ENCODE measurements at regions not wholly inside any gene's neighbourhood (a gene's known extent, or its start where the extent isn't known, plus 50 kb on each side); places are given as distances from the start of the nearest gene placed in this dataset.

DNA sequence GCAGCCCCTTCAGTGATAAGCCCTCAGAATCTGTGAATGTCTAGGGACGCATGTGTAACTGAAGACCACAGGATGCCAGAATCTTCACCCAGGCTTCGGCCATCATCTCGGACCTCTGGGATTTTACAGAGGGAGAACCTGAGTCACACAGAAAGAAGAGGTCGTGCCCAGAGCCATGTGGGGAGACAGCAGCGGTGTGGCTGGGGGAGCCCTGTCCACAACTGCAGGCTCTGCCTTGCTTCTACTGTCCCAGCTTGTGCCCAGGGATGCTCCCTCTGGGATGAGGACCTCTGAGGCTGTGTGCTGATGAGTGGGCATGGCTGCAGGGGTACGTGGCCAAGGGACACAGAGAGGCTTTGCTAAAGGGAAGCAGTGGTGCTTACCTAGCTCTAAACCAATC, 582.0 kb downstream of the TBC1D22A start:
- Histone ChIP-seq H4K8ac (ENCODE audit: low read depth, low read length) (no peak overlapping the region), H3K4me1 (ENCODE audit: control insufficient read depth in 2 of 2, insufficient read depth in 1 of 2, low read depth in 1 of 2, low read length in 2 of 2) (no peaks in the 10 kb centered on the region), H3K27me3 (ENCODE audit: control insufficient read depth in 3 of 3, insufficient read depth in 3 of 3, low read depth in 1 of 3, low read length in 3 of 3) (no peaks in the 10 kb centered on the region), H2AK5ac (ENCODE audit: low read depth, low read length) (no peak overlapping the region), H3K36me3 (replicated peaks in 1 of 2; ENCODE audit: control insufficient read depth in 2 of 2, insufficient read depth in 2 of 2, low read length in 2 of 2) (no peaks in the 10 kb centered on the region), H2BK5ac (ENCODE audit: low read length) (no peak overlapping the region), H3K79me1 (ENCODE audit: low read depth, low read length) (no peaks in the 10 kb centered on the region), H2AFZ (ENCODE audit: low read length) (no peak overlapping the region), H3K4me2 (ENCODE audit: insufficient read depth, low read length, poor library complexity, severe bottlenecking) (no peak overlapping the region), H3K4ac (ENCODE audit: low read length) (no peak overlapping the region), H3K14ac (ENCODE audit: low read length) (no peak overlapping the region), H3K18ac (ENCODE audit: low read length) (no peak overlapping the region), H3K4me3 (ENCODE audit: low read length in 2 of 2) (no peak overlapping the region), H2BK120ac (ENCODE audit: low read depth, low read length) (no peak overlapping the region), H2BK12ac (ENCODE audit: low read length) (no peak overlapping the region), H4K91ac (ENCODE audit: low read depth, low read length, poor library complexity) (no peak overlapping the region), H3K27ac (replicated peaks; ENCODE audit: low read length) (no peak overlapping the region), H3K9ac (ENCODE audit: low read depth, low read length, poor library complexity) (no peak overlapping the region), H3K23ac (ENCODE audit: low read depth, low read length, poor library complexity) (no peak overlapping the region), H3K9me3 (replicated peaks in 1 of 2; ENCODE audit: control insufficient read depth in 2 of 2, insufficient read depth in 1 of 2, low read depth in 1 of 2, low read length in 2 of 2) (peaks cover 0 to 44% of the 10 kb centered on the region in 2 donors), H2BK15ac (ENCODE audit: low read length) (no peak overlapping the region)
- WGBS, 2 donors (ENCODE audit: extremely low coverage in 2 of 2, insufficient read length in 2 of 2, insufficient replicate concordance in 1 of 2): no CpG with 5 or more reads among the region's 6 CpGs
- no peak for DNase-seq (ENCODE audit: low spot score)

DNA sequence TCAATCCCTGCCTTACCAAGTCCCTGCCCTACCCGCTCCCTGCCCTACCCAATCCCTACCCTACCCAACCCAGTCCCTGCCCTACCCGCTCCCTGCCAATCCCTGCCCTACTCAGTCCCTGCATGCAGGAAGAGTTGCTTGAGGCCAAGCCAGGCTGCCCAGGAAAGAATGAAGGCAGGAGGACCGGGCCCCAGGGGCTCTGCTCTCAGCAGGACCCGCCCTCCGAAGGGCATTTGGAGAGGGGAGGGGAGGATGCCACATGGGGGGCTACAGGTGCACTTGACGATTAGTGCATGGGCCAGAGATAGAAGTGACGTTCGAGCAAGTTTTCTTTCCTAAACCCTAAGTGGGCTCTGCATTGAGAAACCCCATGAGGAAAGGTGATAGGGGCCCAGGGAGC, 581.2 kb downstream of the TBC1D22A start:
- no peak overlapping the region for H3K27ac ChIP-seq (replicated peaks; ENCODE audit: low read length)
- no peaks in the 10 kb centered on the region for H3K4me1 ChIP-seq (ENCODE audit: control insufficient read depth in 2 of 2, insufficient read depth in 1 of 2, low read depth in 1 of 2, low read length in 2 of 2)
- H2AFZ ChIP-seq (ENCODE audit: low read length): no peak overlapping the region
- H4K91ac ChIP-seq (ENCODE audit: low read depth, low read length, poor library complexity): no peak overlapping the region
- no peak overlapping the region for H3K14ac ChIP-seq (ENCODE audit: low read length)
- H3K9me3 ChIP-seq (replicated peaks in 1 of 2; ENCODE audit: control insufficient read depth in 2 of 2, insufficient read depth in 1 of 2, low read depth in 1 of 2, low read length in 2 of 2): peaks cover 0 to 44% of the 10 kb centered on the region in 2 donors
- H2BK12ac ChIP-seq (ENCODE audit: low read length): no peak overlapping the region
- H3K4ac ChIP-seq (ENCODE audit: low read length): no peak overlapping the region
- no peak overlapping the region for H3K18ac ChIP-seq (ENCODE audit: low read length)
- H2AK5ac ChIP-seq (ENCODE audit: low read depth, low read length): no peak overlapping the region
- no peak overlapping the region for H2BK5ac ChIP-seq (ENCODE audit: low read length)
- no peak overlapping the region for H3K4me2 ChIP-seq (ENCODE audit: insufficient read depth, low read length, poor library complexity, severe bottlenecking)
- H3K36me3 ChIP-seq (replicated peaks in 1 of 2; ENCODE audit: control insufficient read depth in 2 of 2, insufficient read depth in 2 of 2, low read length in 2 of 2): no peaks in the 10 kb centered on the region
- whole genome bisulfite sequencing, 2 donors (ENCODE audit: extremely low coverage in 2 of 2, insufficient read length in 2 of 2, insufficient replicate concordance in 1 of 2): no CpG with 5 or more reads among the region's 8 CpGs
- no peak overlapping the region for H3K9ac ChIP-seq (ENCODE audit: low read depth, low read length, poor library complexity)
- H3K4me3 ChIP-seq (ENCODE audit: low read length in 2 of 2): peak overlapping the region in 1 of 2 donors; percentile 25
- no peak overlapping the region for H2BK15ac ChIP-seq (ENCODE audit: low read length)
- no peak overlapping the region for H3K23ac ChIP-seq (ENCODE audit: low read depth, low read length, poor library complexity)
- H4K8ac ChIP-seq (ENCODE audit: low read depth, low read length): no peak overlapping the region
- no peak for DNase-seq (ENCODE audit: low spot score)
- no peaks in the 10 kb centered on the region for H3K79me1 ChIP-seq (ENCODE audit: low read depth, low read length)
- no peaks in the 10 kb centered on the region for H3K27me3 ChIP-seq (ENCODE audit: control insufficient read depth in 3 of 3, insufficient read depth in 3 of 3, low read depth in 1 of 3, low read length in 3 of 3)
- H2BK120ac ChIP-seq (ENCODE audit: low read depth, low read length): no peak overlapping the region

DNA sequence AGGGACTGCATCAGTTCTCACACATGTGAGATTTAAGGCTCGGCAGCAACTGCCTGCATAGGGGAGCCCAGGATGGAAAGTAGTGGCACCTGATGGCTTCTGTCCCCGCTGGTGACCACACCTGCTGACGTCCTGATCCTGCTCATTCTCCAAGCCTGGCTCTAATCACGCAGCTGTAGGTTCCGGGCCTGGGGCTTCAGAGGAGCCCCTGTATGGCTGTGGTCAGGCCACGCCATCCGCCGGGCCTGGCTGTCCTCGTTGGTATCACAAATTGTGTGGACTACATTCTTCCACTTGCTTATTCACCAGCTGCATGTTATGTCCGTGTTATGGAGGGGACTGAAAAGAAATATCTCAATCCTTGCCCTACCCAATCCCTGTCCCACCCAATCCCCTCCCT, 580.0 kb downstream of the TBC1D22A start:
- H2BK15ac ChIP-seq (ENCODE audit: low read length): no peak overlapping the region
- H3K14ac ChIP-seq (ENCODE audit: low read length): no peak overlapping the region
- WGBS, 2 donors (ENCODE audit: extremely low coverage in 2 of 2, insufficient read length in 2 of 2, insufficient replicate concordance in 1 of 2): no CpG with 5 or more reads among the region's 10 CpGs
- no peaks in the 10 kb centered on the region for H3K79me1 ChIP-seq (ENCODE audit: low read depth, low read length)
- H3K27ac ChIP-seq (replicated peaks; ENCODE audit: low read length): no peak overlapping the region
- no peak overlapping the region for H2AFZ ChIP-seq (ENCODE audit: low read length)
- H3K36me3 ChIP-seq (replicated peaks in 1 of 2; ENCODE audit: control insufficient read depth in 2 of 2, insufficient read depth in 2 of 2, low read length in 2 of 2): no peaks in the 10 kb centered on the region
- no peaks in the 10 kb centered on the region for H3K27me3 ChIP-seq (ENCODE audit: control insufficient read depth in 3 of 3, insufficient read depth in 3 of 3, low read depth in 1 of 3, low read length in 3 of 3)
- no peak overlapping the region for H2BK120ac ChIP-seq (ENCODE audit: low read depth, low read length)
- H3K23ac ChIP-seq (ENCODE audit: low read depth, low read length, poor library complexity): no peak overlapping the region
- H3K4me2 ChIP-seq (ENCODE audit: insufficient read depth, low read length, poor library complexity, severe bottlenecking): no peak overlapping the region
- no peak overlapping the region for H2BK5ac ChIP-seq (ENCODE audit: low read length)
- no peak overlapping the region for H2BK12ac ChIP-seq (ENCODE audit: low read length)
- no peaks in the 10 kb centered on the region for H3K4me1 ChIP-seq (ENCODE audit: control insufficient read depth in 2 of 2, insufficient read depth in 1 of 2, low read depth in 1 of 2, low read length in 2 of 2)
- no peak overlapping the region for H3K4me3 ChIP-seq (ENCODE audit: low read length in 2 of 2)
- H3K9ac ChIP-seq (ENCODE audit: low read depth, low read length, poor library complexity): no peak overlapping the region
- no peak overlapping the region for H3K4ac ChIP-seq (ENCODE audit: low read length)
- peaks cover 0 to 44% of the 10 kb centered on the region in 2 donors for H3K9me3 ChIP-seq (replicated peaks in 1 of 2; ENCODE audit: control insufficient read depth in 2 of 2, insufficient read depth in 1 of 2, low read depth in 1 of 2, low read length in 2 of 2)
- no peak for DNase-seq (ENCODE audit: low spot score)
- H3K18ac ChIP-seq (ENCODE audit: low read length): no peak overlapping the region
- H4K8ac ChIP-seq (ENCODE audit: low read depth, low read length): no peak overlapping the region
- no peak overlapping the region for H4K91ac ChIP-seq (ENCODE audit: low read depth, low read length, poor library complexity)
- H2AK5ac ChIP-seq (ENCODE audit: low read depth, low read length): no peak overlapping the region

DNA sequence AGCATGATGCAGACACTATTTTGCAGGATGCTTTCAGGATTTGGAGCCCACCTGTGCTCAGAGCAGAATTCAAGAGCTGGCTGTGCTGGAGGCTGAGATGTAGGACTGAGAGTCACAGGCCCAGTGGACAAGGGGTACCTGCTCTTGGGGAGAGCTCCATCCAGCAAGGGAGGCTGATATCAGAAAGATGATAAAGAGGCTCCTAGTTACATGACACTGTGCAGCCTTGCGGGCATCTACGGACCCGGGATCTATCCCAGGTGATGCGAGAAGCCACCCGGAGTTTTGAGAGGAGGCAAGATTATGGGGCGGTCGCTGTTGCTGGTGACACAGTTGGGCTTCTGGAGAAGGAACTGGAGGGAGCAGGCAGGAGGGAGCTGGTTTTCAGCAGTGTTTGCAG, 579.0 kb downstream of the TBC1D22A start:
- no CpG with 5 or more reads among the region's 7 CpGs for WGBS, 2 donors (ENCODE audit: extremely low coverage in 2 of 2, insufficient read length in 2 of 2, insufficient replicate concordance in 1 of 2)
- Histone ChIP-seq H3K79me1 (ENCODE audit: low read depth, low read length) (no peaks in the 10 kb centered on the region), H3K4me3 (ENCODE audit: low read length in 2 of 2) (no peak overlapping the region), H2BK120ac (ENCODE audit: low read depth, low read length) (no peak overlapping the region), H3K14ac (ENCODE audit: low read length) (no peak overlapping the region), H2AFZ (ENCODE audit: low read length) (no peak overlapping the region), H3K27ac (replicated peaks; ENCODE audit: low read length) (no peak overlapping the region), H2AK5ac (ENCODE audit: low read depth, low read length) (no peak overlapping the region), H2BK12ac (ENCODE audit: low read length) (no peak overlapping the region), H3K18ac (ENCODE audit: low read length) (no peak overlapping the region), H3K4me1 (ENCODE audit: control insufficient read depth in 2 of 2, insufficient read depth in 1 of 2, low read depth in 1 of 2, low read length in 2 of 2) (no peaks in the 10 kb centered on the region), H2BK5ac (ENCODE audit: low read length) (no peak overlapping the region), H4K8ac (ENCODE audit: low read depth, low read length) (no peak overlapping the region), H3K27me3 (ENCODE audit: control insufficient read depth in 3 of 3, insufficient read depth in 3 of 3, low read depth in 1 of 3, low read length in 3 of 3) (no peaks in the 10 kb centered on the region), H4K91ac (ENCODE audit: low read depth, low read length, poor library complexity) (no peak overlapping the region), H3K4me2 (ENCODE audit: insufficient read depth, low read length, poor library complexity, severe bottlenecking) (no peak overlapping the region), H3K9me3 (replicated peaks in 1 of 2; ENCODE audit: control insufficient read depth in 2 of 2, insufficient read depth in 1 of 2, low read depth in 1 of 2, low read length in 2 of 2) (peaks cover 0 to 49% of the 10 kb centered on the region in 2 donors), H3K36me3 (replicated peaks in 1 of 2; ENCODE audit: control insufficient read depth in 2 of 2, insufficient read depth in 2 of 2, low read length in 2 of 2) (no peaks in the 10 kb centered on the region), H3K9ac (ENCODE audit: low read depth, low read length, poor library complexity) (no peak overlapping the region), H3K23ac (ENCODE audit: low read depth, low read length, poor library complexity) (no peak overlapping the region), H3K4ac (ENCODE audit: low read length) (no peak overlapping the region), H2BK15ac (ENCODE audit: low read length) (no peak overlapping the region)
- DNase-seq (ENCODE audit: low spot score): no peak
